HL-60 (cell line): ENCODE measurements at regions not wholly inside any gene's neighbourhood (a gene's known extent, or its start where the extent isn't known, plus 50 kb on each side); places are given as distances from the start of the nearest gene placed in this dataset.

ENCODE experiments used
- DNase-seq, 2 experiments: peaks; one replicate each; pipeline ENCODE4 v3.0.0-alpha.2; 2010 to 2020; ENCODE audit warnings: low read depth in 1 of 2, low spot score in 1 of 2
- H3K27ac ChIP-seq: fragments of 250-450 bp; sonication (Bioruptor Pico); replicated peaks from 2 replicates; pipeline ENCODE4 v1.5.1; 2020; ENCODE audit warnings: mild to moderate bottlenecking, moderate library complexity
- H3K27me3 ChIP-seq: fragments of 250-450 bp; sonication (Bioruptor Pico); 2 replicates; pipeline ENCODE4 v1.5.1; 2021; ENCODE audit warnings: mild to moderate bottlenecking, moderate library complexity; ENCODE audit not compliant: insufficient read depth, poor library complexity, severe bottlenecking
- H3K4me3 ChIP-seq: replicated peaks from 2 replicates; pipeline ENCODE4 v1.5.1; 2011; ENCODE audit warnings: mild to moderate bottlenecking, control low read depth, low read length; ENCODE audit not compliant: insufficient read depth
- CTCF ChIP-seq: IDR thresholded peaks from one replicate; pipeline ENCODE4 v1.5.1; 2011; ENCODE audit warnings: low read length, control low read depth, inconsistent platforms; ENCODE audit not compliant: insufficient read depth
- GABPA ChIP-seq: IDR thresholded peaks from 2 replicates; pipeline ENCODE4 v1.6.1; 2012; ENCODE audit warnings: low read depth
- POLR2AphosphoS5 ChIP-seq: IDR thresholded peaks from 2 replicates; pipeline ENCODE4 v1.6.1; 2012; ENCODE audit warnings: low read depth
- REST ChIP-seq: IDR thresholded peaks from 2 replicates; pipeline ENCODE4 v1.6.1; 2012; ENCODE audit warnings: low read depth; ENCODE audit not compliant: insufficient replicate concordance
- SPI1 ChIP-seq: IDR thresholded peaks from 2 replicates; pipeline ENCODE4 v1.6.1; 2012; ENCODE audit warnings: low read depth, mild to moderate bottlenecking, borderline replicate concordance

DNA sequence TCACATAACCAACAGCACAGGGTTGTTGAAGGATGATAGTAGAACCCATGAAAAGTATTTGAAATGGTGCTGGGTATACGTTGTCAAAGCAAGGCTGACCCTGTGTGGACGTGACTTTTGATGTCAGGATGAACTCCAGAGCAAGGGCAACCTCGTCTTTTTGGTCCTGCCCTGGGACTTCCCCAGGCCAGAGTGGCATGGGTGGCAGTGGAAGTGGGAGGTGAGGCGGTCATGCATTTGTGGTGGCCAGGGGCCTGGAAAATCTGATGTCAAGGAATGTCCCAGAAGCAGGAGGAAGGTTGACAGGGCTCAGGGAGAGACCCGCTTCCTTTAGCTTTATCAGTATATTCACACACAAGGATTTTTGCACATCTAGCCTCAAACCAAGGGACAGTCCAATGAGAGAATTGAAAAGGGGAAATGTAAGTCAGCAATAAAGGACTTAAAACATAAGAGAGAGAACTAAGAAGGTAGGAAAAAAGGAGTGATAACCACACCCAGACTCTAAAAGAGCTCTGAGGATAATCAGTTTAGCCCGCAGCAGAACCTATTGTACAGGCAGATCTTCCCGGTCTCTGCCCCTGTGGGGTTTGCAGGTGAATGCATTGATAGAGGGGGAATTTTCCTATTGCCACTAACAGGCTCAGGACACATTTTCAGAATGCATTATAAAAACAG lies 98.8 kb upstream of the HDGFL1 start:
- TF ChIP-seq SPI1 (no peak), POLR2AphosphoS5 (no peak), CTCF (no peak), REST (no peak), GABPA (no peak)
- Histone ChIP-seq H3K4me3 (no peak overlapping the region), H3K27me3 (no peaks in the 10 kb centered on the region), H3K27ac (no peak overlapping the region)
- no peak for DNase-seq

- no peak for TF ChIP-seq REST
- no peak for TF ChIP-seq CTCF
- no peak for TF ChIP-seq GABPA
- TF ChIP-seq SPI1 = no peak
- no peak for TF ChIP-seq POLR2AphosphoS5
- H3K27ac ChIP-seq = no peak overlapping the region
- no peak for DNase-seq
- no peak overlapping the region for H3K4me3 ChIP-seq
- no peaks in the 10 kb centered on the region for H3K27me3 ChIP-seq
Observed at GRCh38 chr6:22471132-22471690, 98.2 kb upstream of the HDGFL1 start.

GRCh38 chr6:22471746-22472145 lies 97.6 kb upstream of the HDGFL1 start:
- Histone ChIP-seq H3K4me3 (no peak overlapping the region), H3K27me3 (no peaks in the 10 kb centered on the region), H3K27ac (no peak overlapping the region)
- TF ChIP-seq SPI1 (no peak), REST (no peak), GABPA (no peak), POLR2AphosphoS5 (no peak), CTCF (no peak)
- no peak for DNase-seq
